NOMO-1 treated with dmso at 0.1 percent for 144 hours (cell line): ENCODE measurements at regions not wholly inside any gene's neighbourhood (a gene's known extent, or its start where the extent isn't known, plus 50 kb on each side); places are given as distances from the start of the nearest gene placed in this dataset.

Source experiments
- DNase-seq: peaks from one replicate; lab custom pipeline; 2025; ENCODE audit not compliant: unreplicated experiment; lab: John Stamatoyannopoulos, UW

GRCh38 chr16:79873825-79874224, 273.3 kb upstream of the MAF start:
- DNase-seq: no peak

- DNase-seq: no peak
Measured at GRCh38 chr16:79871906-79872305, 271.4 kb upstream of the MAF start.

GRCh38 chr16:79870016-79870886, 269.7 kb upstream of the MAF start:
- DNase-seq: no peak

GRCh38 chr16:79869304-79870015, 268.9 kb upstream of the MAF start:
- DNase-seq: no peak

- no peak for DNase-seq
Measured at GRCh38 chr16:79868841-79869240, 268.3 kb upstream of the MAF start.

GRCh38 chr16:79867425-79867997, 267.0 kb upstream of the MAF start:
- no peak for DNase-seq

GRCh38 chr16:79865918-79866317, 265.4 kb upstream of the MAF start:
- no peak for DNase-seq

GRCh38 chr16:79864781-79865391, 264.3 kb upstream of the MAF start:
- DNase-seq: no peak

GRCh38 chr16:79864032-79864780, 263.7 kb upstream of the MAF start:
- no peak for DNase-seq

GRCh38 chr16:79863128-79864031, 262.8 kb upstream of the MAF start:
- DNase-seq: no peak

- DNase-seq: no peak
Measured at GRCh38 chr16:79862601-79863000, 262.1 kb upstream of the MAF start.

- no peak for DNase-seq
Measured at GRCh38 chr16:79856581-79856980, 256.0 kb upstream of the MAF start.

- no peak for DNase-seq
Measured at GRCh38 chr16:79850348-79850747, 249.8 kb upstream of the MAF start.

- DNase-seq: no peak
Measured at GRCh38 chr16:79849119-79849518, 248.6 kb upstream of the MAF start.

- no peak for DNase-seq
Measured at GRCh38 chr16:79848719-79849118, 248.2 kb upstream of the MAF start.

- no peak for DNase-seq
Measured at GRCh38 chr16:79847569-79847968, 247.0 kb upstream of the MAF start.

GRCh38 chr16:79847101-79847500, 246.6 kb upstream of the MAF start:
- no peak for DNase-seq

- no peak for DNase-seq
Measured at GRCh38 chr16:79845734-79846135, 245.2 kb upstream of the MAF start.

GRCh38 chr16:79845033-79845733, 244.6 kb upstream of the MAF start:
- DNase-seq: no peak
